Prostate gland (tissue), 2 donors: ENCODE measurements at regions not wholly inside any gene's neighbourhood (a gene's known extent, or its start where the extent isn't known, plus 50 kb on each side); places are given as distances from the start of the nearest gene placed in this dataset.

Experiments used
- POLR2A ChIP-seq: fragments of 450-650 bp; IDR thresholded peaks from one replicate; pipeline ENCODE4 v1.6.1; 2016; ENCODE audit warnings: antibody characterized with exemption, mild to moderate bottlenecking
- TF ChIP-seq, protein P1 (sequence below), 4 experiments: fragments of 200-600 bp in 2 of 4; fragments of 450-650 bp in 2 of 4; sonication (generic) in 2 of 4; IDR thresholded peaks; 1 replicate in 3 of 4; 2 replicates in 1 of 4; pipeline ENCODE4 v1.5.1; 2016 to 2019; ENCODE audit warnings: antibody characterized with exemption in 4 of 4, mild to moderate bottlenecking in 2 of 4, moderate library complexity in 2 of 4

DNA sequence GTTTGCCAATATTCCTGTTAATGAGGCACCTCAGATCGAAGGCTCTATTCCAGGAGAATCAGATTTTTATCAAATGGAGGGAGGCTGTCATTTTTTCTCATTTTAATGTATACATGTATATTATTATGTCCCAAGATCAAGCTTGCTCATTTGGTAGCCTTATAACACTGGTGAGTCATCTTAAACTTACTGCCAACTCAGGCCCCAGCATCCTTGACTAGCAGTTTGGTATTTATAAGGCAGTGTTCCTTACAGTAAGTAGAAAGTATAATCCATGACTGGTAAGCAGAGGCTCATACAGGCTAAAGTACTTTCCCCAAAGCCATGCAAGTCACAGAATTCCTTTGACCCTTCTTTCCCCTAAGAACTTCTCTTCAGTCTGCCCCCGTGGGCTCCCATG is 90.7 kb upstream of the NR3C1 start:
- TF ChIP-seq, protein P1, sequence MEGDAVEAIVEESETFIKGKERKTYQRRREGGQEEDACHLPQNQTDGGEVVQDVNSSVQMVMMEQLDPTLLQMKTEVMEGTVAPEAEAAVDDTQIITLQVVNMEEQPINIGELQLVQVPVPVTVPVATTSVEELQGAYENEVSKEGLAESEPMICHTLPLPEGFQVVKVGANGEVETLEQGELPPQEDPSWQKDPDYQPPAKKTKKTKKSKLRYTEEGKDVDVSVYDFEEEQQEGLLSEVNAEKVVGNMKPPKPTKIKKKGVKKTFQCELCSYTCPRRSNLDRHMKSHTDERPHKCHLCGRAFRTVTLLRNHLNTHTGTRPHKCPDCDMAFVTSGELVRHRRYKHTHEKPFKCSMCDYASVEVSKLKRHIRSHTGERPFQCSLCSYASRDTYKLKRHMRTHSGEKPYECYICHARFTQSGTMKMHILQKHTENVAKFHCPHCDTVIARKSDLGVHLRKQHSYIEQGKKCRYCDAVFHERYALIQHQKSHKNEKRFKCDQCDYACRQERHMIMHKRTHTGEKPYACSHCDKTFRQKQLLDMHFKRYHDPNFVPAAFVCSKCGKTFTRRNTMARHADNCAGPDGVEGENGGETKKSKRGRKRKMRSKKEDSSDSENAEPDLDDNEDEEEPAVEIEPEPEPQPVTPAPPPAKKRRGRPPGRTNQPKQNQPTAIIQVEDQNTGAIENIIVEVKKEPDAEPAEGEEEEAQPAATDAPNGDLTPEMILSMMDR (IDR thresholded peaks at IDR 0.05), result no peak
- no peak for TF ChIP-seq POLR2A
